Neuronal stem cell (in vitro differentiated cells): ENCODE measurements at regions not wholly inside any gene's neighbourhood (a gene's known extent, or its start where the extent isn't known, plus 50 kb on each side); places are given as distances from the start of the nearest gene placed in this dataset.

Experiments used
- DNase-seq: peaks from one replicate; pipeline ENCODE4 v3.0.0-alpha.2; 2013; ENCODE audit warnings: low spot score
- H2AFZ ChIP-seq: one replicate; pipeline ENCODE4 v1.6.1; 2013; ENCODE audit warnings: mild to moderate bottlenecking, low read length, inconsistent platforms
- H2AK5ac ChIP-seq: 2 replicates; pipeline ENCODE4 v1.6.1; 2013; ENCODE audit warnings: low read depth, mild to moderate bottlenecking, inconsistent platforms, low read length, moderate library complexity, mixed read lengths
- H2BK120ac ChIP-seq: 2 replicates; pipeline ENCODE4 v1.6.1; 2013; ENCODE audit warnings: low read depth, mild to moderate bottlenecking, inconsistent platforms, low read length, moderate library complexity, mixed read lengths
- H2BK12ac ChIP-seq: one replicate; pipeline ENCODE4 v1.6.1; 2013; ENCODE audit warnings: low read length, inconsistent platforms
- H2BK15ac ChIP-seq: 2 replicates; pipeline ENCODE4 v1.6.1; 2013; ENCODE audit warnings: mild to moderate bottlenecking, low read length, inconsistent platforms, mixed read lengths
- H2BK5ac ChIP-seq: one replicate; pipeline ENCODE4 v1.6.1; 2013; ENCODE audit warnings: inconsistent platforms, mild to moderate bottlenecking, low read length, moderate library complexity
- H3K14ac ChIP-seq: one replicate; pipeline ENCODE4 v1.6.1; 2013; ENCODE audit warnings: low read length, inconsistent platforms
- H3K18ac ChIP-seq: 2 replicates; pipeline ENCODE4 v1.6.1; 2013; ENCODE audit warnings: low read length, inconsistent platforms
- H3K23ac ChIP-seq: 2 replicates; pipeline ENCODE4 v1.6.1; 2013; ENCODE audit warnings: low read depth, mild to moderate bottlenecking, mixed read lengths, low read length, inconsistent platforms; ENCODE audit not compliant: poor library complexity
- H3K27ac ChIP-seq: replicated peaks from 3 replicates; pipeline ENCODE4 v1.5.1; 2013; ENCODE audit warnings: low read length, inconsistent platforms
- H3K27me3 ChIP-seq, 3 experiments: 2 replicates each; pipeline ENCODE4 v1.6.1; 2013; ENCODE audit warnings: low read length in 3 of 3, mild to moderate bottlenecking in 2 of 3, inconsistent platforms in 1 of 3, low read depth in 1 of 3, mixed read lengths in 1 of 3, moderate library complexity in 1 of 3; ENCODE audit not compliant: control insufficient read depth in 3 of 3, insufficient read depth in 3 of 3
- H3K36me3 ChIP-seq, 2 donors: replicated peaks in 1 of 2; 2 replicates each; pipeline ENCODE4 v1.6.1; 2013; ENCODE audit warnings: low read length in 2 of 2; ENCODE audit not compliant: control insufficient read depth in 2 of 2, insufficient read depth in 2 of 2
- H3K4ac ChIP-seq: 2 replicates; pipeline ENCODE4 v1.6.1; 2013; ENCODE audit warnings: inconsistent platforms, mild to moderate bottlenecking, low read length, moderate library complexity
- H3K4me1 ChIP-seq, 2 donors: 1 replicate in 1 of 2; 2 replicates in 1 of 2; pipeline ENCODE4 v1.6.1; 2013; ENCODE audit warnings: low read length in 2 of 2, low read depth in 1 of 2; ENCODE audit not compliant: control insufficient read depth in 2 of 2, insufficient read depth in 1 of 2
- H3K4me2 ChIP-seq: one replicate; pipeline ENCODE4 v1.6.1; 2013; ENCODE audit warnings: mild to moderate bottlenecking, low read length, inconsistent platforms; ENCODE audit not compliant: insufficient read depth, poor library complexity, severe bottlenecking
- H3K4me3 ChIP-seq, 2 donors: 2 replicates each; pipeline ENCODE4 v1.5.1; 2013; ENCODE audit warnings: low read length in 2 of 2, mild to moderate bottlenecking in 2 of 2, inconsistent platforms in 1 of 2, moderate library complexity in 1 of 2
- H3K79me1 ChIP-seq: one replicate; pipeline ENCODE4 v1.6.1; 2013; ENCODE audit warnings: low read depth, mild to moderate bottlenecking, inconsistent platforms, low read length, moderate library complexity
- H3K9ac ChIP-seq: one replicate; pipeline ENCODE4 v1.6.1; 2013; ENCODE audit warnings: mild to moderate bottlenecking, low read depth, low read length, inconsistent platforms; ENCODE audit not compliant: poor library complexity
- H3K9me3 ChIP-seq, 2 donors: replicated peaks in 1 of 2; 2 replicates each; pipeline versions ENCODE3 to v1.6.1; 2013; ENCODE audit warnings: low read length in 2 of 2, mild to moderate bottlenecking in 2 of 2, inconsistent platforms in 1 of 2, low read depth in 1 of 2, mixed read lengths in 1 of 2, moderate library complexity in 1 of 2; ENCODE audit not compliant: control insufficient read depth in 2 of 2, insufficient read depth in 1 of 2
- H4K8ac ChIP-seq: one replicate; pipeline ENCODE4 v1.6.1; 2013; ENCODE audit warnings: low read depth, mild to moderate bottlenecking, inconsistent platforms, low read length, moderate library complexity
- H4K91ac ChIP-seq: one replicate; pipeline ENCODE4 v1.6.1; 2013; ENCODE audit warnings: low read length, low read depth, mild to moderate bottlenecking, inconsistent platforms; ENCODE audit not compliant: poor library complexity
- WGBS, 2 donors: extraction: QIAGEN DNeasy Blood & Tissue Kit; methylation state at CpG; one replicate each; pipeline ENCODE4 v1.1.7; 2013; ENCODE audit warnings: missing lambda C conversion rate in 2 of 2, mixed read lengths in 1 of 2; ENCODE audit not compliant: insufficient read length in 2 of 2, insufficient replicate concordance in 1 of 2; ENCODE audit errors: extremely low coverage in 2 of 2; 5-methylcytosine and 5-hydroxymethylcytosine counted together

GRCh38 chr11:36878737-36879136 lies 280.7 kb upstream of the RAG2 start:
- Histone ChIP-seq H3K14ac (no peak overlapping the region), H3K9ac (no peak overlapping the region), H3K4me2 (no peak overlapping the region), H4K91ac (no peak overlapping the region), H3K4ac (no peak overlapping the region), H4K8ac (no peak overlapping the region), H3K4me1 (no peaks in the 10 kb centered on the region), H2BK5ac (no peak overlapping the region), H3K4me3 (no peak overlapping the region), H3K27ac (no peak overlapping the region), H3K36me3 (no peaks in the 10 kb centered on the region), H2BK12ac (no peak overlapping the region), H3K79me1 (no peaks in the 10 kb centered on the region), H3K27me3 (no peaks in the 10 kb centered on the region), H3K23ac (no peak overlapping the region), H3K9me3 (no peaks in the 10 kb centered on the region), H2BK15ac (no peak overlapping the region), H2AFZ (no peak overlapping the region), H2BK120ac (no peak overlapping the region), H3K18ac (no peak overlapping the region), H2AK5ac (no peak overlapping the region)
- no CpG with 5 or more reads among the region's 1 CpG for WGBS, 2 donors
- no peak for DNase-seq

DNA sequence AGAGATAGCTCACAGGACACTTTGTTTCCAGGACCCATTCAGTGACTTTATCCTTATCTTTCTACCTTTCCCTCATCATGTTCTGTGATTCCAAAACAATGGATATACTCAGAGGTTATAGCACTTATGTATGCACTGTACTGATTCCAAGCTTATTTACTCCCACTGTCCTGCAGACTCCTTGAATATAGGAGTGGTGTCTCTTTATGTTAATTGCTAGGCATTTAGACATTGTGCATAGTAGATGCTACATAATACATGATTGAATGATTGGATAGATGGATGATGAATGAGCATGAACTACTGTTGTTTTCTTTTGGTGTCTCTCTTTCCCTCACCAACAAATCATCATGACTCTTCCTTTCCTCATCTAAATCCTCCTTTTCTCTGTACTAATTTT lies 279.1 kb upstream of the RAG2 start:
- Histone ChIP-seq H2BK5ac (no peak overlapping the region), H3K18ac (no peak overlapping the region), H3K14ac (no peak overlapping the region), H2BK12ac (no peak overlapping the region), H3K4me2 (no peak overlapping the region), H3K4me1 (no peaks in the 10 kb centered on the region), H4K8ac (no peak overlapping the region), H2AK5ac (no peak overlapping the region), H3K23ac (no peak overlapping the region), H2BK15ac (no peak overlapping the region), H2AFZ (no peak overlapping the region), H2BK120ac (no peak overlapping the region), H3K27ac (no peak overlapping the region), H3K9ac (no peak overlapping the region), H3K79me1 (no peaks in the 10 kb centered on the region), H3K9me3 (no peaks in the 10 kb centered on the region), H3K36me3 (no peaks in the 10 kb centered on the region), H3K4ac (no peak overlapping the region), H3K27me3 (no peaks in the 10 kb centered on the region), H3K4me3 (no peak overlapping the region), H4K91ac (no peak overlapping the region)
- no peak for DNase-seq

GRCh38 chr11:36876266-36876665 lies 278.2 kb upstream of the RAG2 start:
- Histone ChIP-seq H2AK5ac (no peak overlapping the region), H2BK5ac (no peak overlapping the region)
- no CpG with 5 or more reads among the region's 1 CpG for WGBS, 2 donors

DNA sequence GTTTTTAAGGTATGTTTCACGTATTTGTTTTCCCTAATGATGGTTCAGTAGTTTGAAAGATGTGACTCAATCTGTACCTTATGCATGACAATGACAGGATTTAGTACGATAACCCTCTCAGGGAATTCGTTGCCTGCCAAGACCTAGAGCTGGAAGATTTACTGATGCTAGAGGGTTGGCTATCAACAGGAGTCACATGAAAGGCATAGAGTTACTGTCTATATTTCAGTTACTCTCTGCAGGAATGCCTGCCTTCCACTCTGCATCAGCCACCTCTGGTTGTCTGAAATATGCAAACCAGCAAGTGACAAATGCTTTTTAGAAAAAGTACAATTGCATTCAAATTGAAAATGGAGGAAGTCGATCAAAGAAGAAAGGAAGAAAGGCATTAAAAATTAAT lies 276.3 kb upstream of the RAG2 start:
- WGBS, 2 donors, result no CpG with 5 or more reads among the region's 4 CpGs

More at GRCh38 chr11:36876266-36876665, 278.2 kb upstream of the RAG2 start:
- Histone ChIP-seq H4K8ac (no peak overlapping the region), H2BK120ac (no peak overlapping the region), H3K27me3 (no peaks in the 10 kb centered on the region), H3K14ac (no peak overlapping the region), H3K4ac (no peak overlapping the region), H4K91ac (no peak overlapping the region), H3K4me3 (no peak overlapping the region), H3K9me3 (no peaks in the 10 kb centered on the region), H3K36me3 (no peaks in the 10 kb centered on the region), H3K79me1 (no peaks in the 10 kb centered on the region), H3K4me2 (no peak overlapping the region), H3K23ac (no peak overlapping the region), H3K27ac (no peak overlapping the region), H3K4me1 (no peaks in the 10 kb centered on the region), H2BK12ac (no peak overlapping the region), H2BK15ac (no peak overlapping the region), H3K18ac (no peak overlapping the region), H2AFZ (no peak overlapping the region), H3K9ac (no peak overlapping the region)
- no peak for DNase-seq

More for the DNA sequence above, 276.3 kb upstream of the RAG2 start:
- Histone ChIP-seq H3K18ac (no peak overlapping the region), H2BK120ac (no peak overlapping the region), H3K14ac (no peak overlapping the region), H2BK5ac (no peak overlapping the region), H4K8ac (no peak overlapping the region), H2BK12ac (no peak overlapping the region), H2BK15ac (no peak overlapping the region), H3K4ac (no peak overlapping the region), H3K4me2 (no peak overlapping the region), H3K36me3 (no peaks in the 10 kb centered on the region), H3K9me3 (no peaks in the 10 kb centered on the region), H2AFZ (no peak overlapping the region), H3K9ac (no peak overlapping the region), H3K4me3 (no peak overlapping the region), H2AK5ac (no peak overlapping the region), H3K27me3 (no peaks in the 10 kb centered on the region), H3K79me1 (no peaks in the 10 kb centered on the region), H3K23ac (no peak overlapping the region), H3K4me1 (no peaks in the 10 kb centered on the region), H3K27ac (no peak overlapping the region), H4K91ac (no peak overlapping the region)
- no peak for DNase-seq
